ENCODE measurements at regions not wholly inside any gene's neighbourhood (a gene's known extent, or its start where the extent isn't known, plus 50 kb on each side); places are given as distances from the start of the nearest gene placed in this dataset.

DNA sequence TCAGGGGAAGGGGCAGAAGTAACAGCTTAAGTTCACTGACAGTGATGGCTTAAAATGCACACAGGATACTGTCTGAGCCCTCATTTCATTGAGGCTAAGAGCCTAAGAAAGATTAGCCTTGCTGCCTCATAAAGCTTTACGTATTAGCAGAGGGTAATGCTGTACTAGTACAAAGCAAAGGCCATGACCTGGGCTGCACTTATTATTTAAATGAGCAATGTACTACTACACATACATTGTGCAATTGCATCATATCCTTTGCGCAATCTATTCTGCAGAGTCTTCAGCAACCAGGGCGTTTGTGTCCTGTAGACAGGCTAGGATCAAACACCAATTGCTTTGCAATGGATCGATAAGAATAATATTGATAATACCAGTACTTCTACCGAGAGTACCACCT, 221.8 kb downstream of the TPRG1 start:
- peak; percentile 62 for DNase-seq (ENCODE audit: low spot score)
- TF ChIP-seq, protein P1, sequence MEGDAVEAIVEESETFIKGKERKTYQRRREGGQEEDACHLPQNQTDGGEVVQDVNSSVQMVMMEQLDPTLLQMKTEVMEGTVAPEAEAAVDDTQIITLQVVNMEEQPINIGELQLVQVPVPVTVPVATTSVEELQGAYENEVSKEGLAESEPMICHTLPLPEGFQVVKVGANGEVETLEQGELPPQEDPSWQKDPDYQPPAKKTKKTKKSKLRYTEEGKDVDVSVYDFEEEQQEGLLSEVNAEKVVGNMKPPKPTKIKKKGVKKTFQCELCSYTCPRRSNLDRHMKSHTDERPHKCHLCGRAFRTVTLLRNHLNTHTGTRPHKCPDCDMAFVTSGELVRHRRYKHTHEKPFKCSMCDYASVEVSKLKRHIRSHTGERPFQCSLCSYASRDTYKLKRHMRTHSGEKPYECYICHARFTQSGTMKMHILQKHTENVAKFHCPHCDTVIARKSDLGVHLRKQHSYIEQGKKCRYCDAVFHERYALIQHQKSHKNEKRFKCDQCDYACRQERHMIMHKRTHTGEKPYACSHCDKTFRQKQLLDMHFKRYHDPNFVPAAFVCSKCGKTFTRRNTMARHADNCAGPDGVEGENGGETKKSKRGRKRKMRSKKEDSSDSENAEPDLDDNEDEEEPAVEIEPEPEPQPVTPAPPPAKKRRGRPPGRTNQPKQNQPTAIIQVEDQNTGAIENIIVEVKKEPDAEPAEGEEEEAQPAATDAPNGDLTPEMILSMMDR (IDR thresholded peaks at IDR 0.05; ENCODE audit: poor library complexity, severe bottlenecking) = no peak
- peak; percentile 59 for ATAC-seq (ENCODE audit: low read depth)

GRCh38 chr3:189394599-189395121, 222.9 kb downstream of the TPRG1 start:
- no peaks in the 10 kb centered on the region for H3K27me3 ChIP-seq (ENCODE audit: insufficient read depth, poor library complexity, severe bottlenecking)
- no peaks in the 10 kb centered on the region for H3K36me3 ChIP-seq (ENCODE audit: low read depth)
- no peaks in the 10 kb centered on the region for H3K9me3 ChIP-seq (ENCODE audit: severe bottlenecking)
- no peak for ATAC-seq (ENCODE audit: low read depth)
- peaks cover 28% of the 10 kb centered on the region for H3K4me1 ChIP-seq (ENCODE audit: insufficient read depth, poor library complexity, severe bottlenecking)
- no peak overlapping the region for H3K4me3 ChIP-seq (ENCODE audit: severe bottlenecking)
- TF ChIP-seq, protein P1 (IDR thresholded peaks at IDR 0.05; ENCODE audit: poor library complexity, severe bottlenecking) = no peak
- no peak for DNase-seq (ENCODE audit: low spot score)
- H3K27ac ChIP-seq (ENCODE audit: poor library complexity, severe bottlenecking) = peak overlapping the region; percentile 98

More for the DNA sequence above, 221.8 kb downstream of the TPRG1 start:
- Histone ChIP-seq H3K27ac (ENCODE audit: poor library complexity, severe bottlenecking) (peak overlapping the region; percentile 98), H3K4me3 (ENCODE audit: severe bottlenecking) (no peak overlapping the region), H3K9me3 (ENCODE audit: severe bottlenecking) (no peaks in the 10 kb centered on the region), H3K36me3 (ENCODE audit: low read depth) (no peaks in the 10 kb centered on the region), H3K4me1 (ENCODE audit: insufficient read depth, poor library complexity, severe bottlenecking) (peaks cover 34% of the 10 kb centered on the region), H3K27me3 (ENCODE audit: insufficient read depth, poor library complexity, severe bottlenecking) (no peaks in the 10 kb centered on the region)

DNA sequence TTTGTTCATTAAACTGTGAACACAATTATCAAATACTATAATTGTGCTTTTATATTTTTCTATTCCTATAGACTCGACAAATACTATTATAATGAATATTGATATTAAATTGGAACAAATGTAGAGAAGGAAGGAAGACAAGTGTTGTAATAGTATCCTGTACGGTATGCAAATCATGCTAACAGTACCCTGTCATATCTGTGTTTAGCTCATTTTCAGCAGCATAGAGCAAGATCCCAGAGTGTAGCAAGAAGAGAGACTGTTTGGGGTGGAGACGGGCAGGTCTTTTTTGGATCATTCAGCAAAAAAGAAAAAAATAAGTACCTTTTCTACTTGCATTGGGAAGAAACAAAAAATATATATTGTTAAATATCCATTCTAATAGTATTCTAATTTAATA, 224.1 kb downstream of the TPRG1 start:
- ATAC-seq (ENCODE audit: low read depth) = no peak

GRCh38 chr3:189398656-189399055, 226.9 kb downstream of the TPRG1 start:
- DNase-seq (ENCODE audit: low spot score) (no peak), ATAC-seq (ENCODE audit: low read depth) (no peak)
- TF ChIP-seq, protein P1 (IDR thresholded peaks at IDR 0.05; ENCODE audit: poor library complexity, severe bottlenecking) = no peak

More for the DNA sequence above, 224.1 kb downstream of the TPRG1 start:
- Histone ChIP-seq H3K36me3 (ENCODE audit: low read depth) (no peaks in the 10 kb centered on the region), H3K27ac (ENCODE audit: poor library complexity, severe bottlenecking) (no peak overlapping the region), H3K27me3 (ENCODE audit: insufficient read depth, poor library complexity, severe bottlenecking) (no peaks in the 10 kb centered on the region), H3K9me3 (ENCODE audit: severe bottlenecking) (no peaks in the 10 kb centered on the region), H3K4me3 (ENCODE audit: severe bottlenecking) (no peak overlapping the region), H3K4me1 (ENCODE audit: insufficient read depth, poor library complexity, severe bottlenecking) (peaks cover 22% of the 10 kb centered on the region)
- no peak for DNase-seq (ENCODE audit: low spot score)
- TF ChIP-seq, protein P1 (IDR thresholded peaks at IDR 0.05; ENCODE audit: poor library complexity, severe bottlenecking) = no peak

GRCh38 chr3:189401196-189401595, 229.4 kb downstream of the TPRG1 start:
- TF ChIP-seq, protein P1 (IDR thresholded peaks at IDR 0.05; ENCODE audit: poor library complexity, severe bottlenecking) = no peak
- Histone ChIP-seq H3K27ac (ENCODE audit: poor library complexity, severe bottlenecking) (no peak overlapping the region), H3K27me3 (ENCODE audit: insufficient read depth, poor library complexity, severe bottlenecking) (no peaks in the 10 kb centered on the region), H3K4me1 (ENCODE audit: insufficient read depth, poor library complexity, severe bottlenecking) (peaks cover 5% of the 10 kb centered on the region), H3K9me3 (ENCODE audit: severe bottlenecking) (no peaks in the 10 kb centered on the region), H3K4me3 (ENCODE audit: severe bottlenecking) (no peak overlapping the region), H3K36me3 (ENCODE audit: low read depth) (no peaks in the 10 kb centered on the region)
- DNase-seq (ENCODE audit: low spot score) = no peak
- no peak for ATAC-seq (ENCODE audit: low read depth)

More at GRCh38 chr3:189398656-189399055, 226.9 kb downstream of the TPRG1 start:
- no peaks in the 10 kb centered on the region for H3K36me3 ChIP-seq (ENCODE audit: low read depth)
- no peaks in the 10 kb centered on the region for H3K27me3 ChIP-seq (ENCODE audit: insufficient read depth, poor library complexity, severe bottlenecking)
- H3K27ac ChIP-seq (ENCODE audit: poor library complexity, severe bottlenecking) = no peak overlapping the region
- H3K9me3 ChIP-seq (ENCODE audit: severe bottlenecking) = no peaks in the 10 kb centered on the region
- H3K4me1 ChIP-seq (ENCODE audit: insufficient read depth, poor library complexity, severe bottlenecking) = peaks cover 9% of the 10 kb centered on the region
- H3K4me3 ChIP-seq (ENCODE audit: severe bottlenecking) = no peak overlapping the region
